H9 (cell line): ENCODE measurements at regions not wholly inside any gene's neighbourhood (a gene's known extent, or its start where the extent isn't known, plus 50 kb on each side); places are given as distances from the start of the nearest gene placed in this dataset.

Experiments used
- DNase-seq: peaks from one replicate; pipeline ENCODE4 v3.0.0-alpha.2; 2017
- H2AFZ ChIP-seq: one replicate; pipeline ENCODE4 v1.6.1; 2013; ENCODE audit warnings: mild to moderate bottlenecking, low read length, control low read depth, moderate library complexity
- H2AK5ac ChIP-seq: 2 replicates; pipeline ENCODE4 v1.6.1; 2013; ENCODE audit warnings: low read length, control low read depth, mixed read lengths; ENCODE audit not compliant: insufficient read length
- H2BK120ac ChIP-seq: one replicate; pipeline ENCODE4 v1.6.1; 2013; ENCODE audit warnings: low read depth, mild to moderate bottlenecking, low read length, control low read depth, inconsistent platforms; ENCODE audit not compliant: poor library complexity, severe bottlenecking
- H2BK12ac ChIP-seq: 2 replicates; pipeline ENCODE4 v1.6.1; 2013; ENCODE audit warnings: low read length, control low read depth, mixed read lengths, low read depth; ENCODE audit not compliant: insufficient read length
- H2BK15ac ChIP-seq: 2 replicates; pipeline ENCODE4 v1.6.1; 2013; ENCODE audit warnings: low read depth, low read length, control low read depth
- H2BK20ac ChIP-seq: one replicate; pipeline ENCODE4 v1.6.1; 2013; ENCODE audit warnings: low read depth, mild to moderate bottlenecking, low read length, control low read depth, inconsistent platforms; ENCODE audit not compliant: poor library complexity, severe bottlenecking
- H2BK5ac ChIP-seq: 2 replicates; pipeline ENCODE4 v1.6.1; 2013; ENCODE audit warnings: low read length, control low read depth, mixed read lengths; ENCODE audit not compliant: insufficient read length
- H3K14ac ChIP-seq: 2 replicates; pipeline ENCODE4 v1.6.1; 2013; ENCODE audit warnings: low read length, control low read depth; ENCODE audit not compliant: insufficient read depth
- H3K18ac ChIP-seq: 2 replicates; pipeline ENCODE4 v1.6.1; 2013; ENCODE audit warnings: low read depth, mild to moderate bottlenecking, mixed read lengths, low read length, control low read depth; ENCODE audit not compliant: insufficient read length
- H3K23ac ChIP-seq: 2 replicates; pipeline ENCODE4 v1.6.1; 2013; ENCODE audit warnings: low read length, control low read depth, mixed read lengths, low read depth; ENCODE audit not compliant: insufficient read length
- H3K23me2 ChIP-seq: 2 replicates; pipeline ENCODE4 v1.6.1; 2013; ENCODE audit warnings: low read depth, mild to moderate bottlenecking, mixed read lengths, low read length, control low read depth; ENCODE audit not compliant: insufficient read length, poor library complexity, severe bottlenecking
- H3K27ac ChIP-seq: 2 replicates; pipeline ENCODE4 v1.5.1; 2013; ENCODE audit warnings: low read length, control low read depth, mixed read lengths, low read depth; ENCODE audit not compliant: insufficient read length
- H3K27me3 ChIP-seq: 2 replicates; pipeline ENCODE4 v1.6.1; 2013; ENCODE audit warnings: low read length, control low read depth, inconsistent platforms; ENCODE audit not compliant: insufficient read depth
- H3K4ac ChIP-seq: 2 replicates; pipeline ENCODE4 v1.6.1; 2013; ENCODE audit warnings: low read depth, mild to moderate bottlenecking, control low read depth, inconsistent platforms, low read length, moderate library complexity
- H3K4me1 ChIP-seq: 2 replicates; pipeline ENCODE4 v1.6.1; 2013; ENCODE audit warnings: low read length, control low read depth, inconsistent platforms; ENCODE audit not compliant: insufficient read depth
- H3K4me2 ChIP-seq: 2 replicates; pipeline ENCODE4 v1.6.1; 2013; ENCODE audit warnings: low read length, control low read depth, mixed read lengths; ENCODE audit not compliant: insufficient read length, insufficient read depth
- H3K56ac ChIP-seq: 2 replicates; pipeline ENCODE4 v1.6.1; 2013; ENCODE audit warnings: low read depth, mild to moderate bottlenecking, mixed read lengths, low read length, control low read depth; ENCODE audit not compliant: insufficient read length
- H3K79me1 ChIP-seq: 2 replicates; pipeline ENCODE4 v1.6.1; 2013; ENCODE audit warnings: low read depth, mild to moderate bottlenecking, moderate library complexity, low read length, control low read depth, inconsistent platforms; ENCODE audit not compliant: insufficient read depth, poor library complexity, severe bottlenecking
- H3K79me2 ChIP-seq: 2 replicates; pipeline ENCODE4 v1.6.1; 2013; ENCODE audit warnings: low read length, control low read depth, inconsistent platforms; ENCODE audit not compliant: insufficient read depth
- H3K9ac ChIP-seq: 2 replicates; pipeline ENCODE4 v1.6.1; 2013; ENCODE audit warnings: low read length, control low read depth, mixed read lengths; ENCODE audit not compliant: insufficient read length; ENCODE audit errors: extremely low read depth
- H3K9me3 ChIP-seq: one replicate; pipeline ENCODE4 v1.6.1; 2013; ENCODE audit warnings: low read depth, low read length, inconsistent platforms; ENCODE audit not compliant: control insufficient read depth
- H3T11ph ChIP-seq: one replicate; pipeline ENCODE4 v1.6.1; 2013; ENCODE audit warnings: mild to moderate bottlenecking, low read length, control low read depth, inconsistent platforms
- H4K20me1 ChIP-seq: one replicate; pipeline ENCODE4 v1.6.1; 2013; ENCODE audit not compliant: control insufficient read depth, insufficient read length, insufficient read depth
- H4K5ac ChIP-seq: 2 replicates; pipeline ENCODE4 v1.6.1; 2013; ENCODE audit warnings: low read depth, mild to moderate bottlenecking, mixed read lengths, low read length, control low read depth; ENCODE audit not compliant: insufficient read length
- H4K8ac ChIP-seq: replicated peaks from 2 replicates; pipeline ENCODE4 v1.6.1; 2013; ENCODE audit warnings: low read length, control low read depth, mixed read lengths, low read depth; ENCODE audit not compliant: insufficient read length
- H4K91ac ChIP-seq: 2 replicates; pipeline ENCODE4 v1.6.1; 2013; ENCODE audit warnings: low read depth, mild to moderate bottlenecking, moderate library complexity, mixed read lengths, low read length, control low read depth; ENCODE audit not compliant: insufficient read length
- H3K27ac Mint-ChIP-seq, 3 experiments: 2 replicates in 2 of 3; 3 replicates in 1 of 3; pipeline ENCODE4 v1.8.0; 2020 to 2021; ENCODE audit warnings: mixed read lengths in 3 of 3, mild to moderate bottlenecking in 1 of 3, moderate library complexity in 1 of 3
- H3K27me3 Mint-ChIP-seq: 2 replicates; pipeline ENCODE4 v1.8.0; 2021; ENCODE audit warnings: low read depth, mild to moderate bottlenecking, moderate library complexity, mixed read lengths
- H3K36me3 Mint-ChIP-seq, 3 experiments: 2 replicates in 2 of 3; 3 replicates in 1 of 3; pipeline ENCODE4 v1.8.0; 2020 to 2021; ENCODE audit warnings: low read depth in 3 of 3, mixed read lengths in 3 of 3; ENCODE audit not compliant: insufficient read depth in 1 of 3
- H3K4me1 Mint-ChIP-seq, 2 experiments: 2 replicates each; pipeline ENCODE4 v1.8.0; 2020; ENCODE audit warnings: mixed read lengths in 2 of 2
- H3K4me3 Mint-ChIP-seq, 2 experiments: 2 replicates in 1 of 2; 3 replicates in 1 of 2; pipeline ENCODE4 v1.8.0; 2020 to 2021; ENCODE audit warnings: mild to moderate bottlenecking in 2 of 2, mixed read lengths in 2 of 2, moderate library complexity in 1 of 2
- H3K9me3 Mint-ChIP-seq, 2 experiments: 2 replicates in 1 of 2; 3 replicates in 1 of 2; pipeline ENCODE4 v1.8.0; 2020; ENCODE audit warnings: mild to moderate bottlenecking in 2 of 2, mixed read lengths in 2 of 2, moderate library complexity in 1 of 2
- CTCF ChIP-seq: fragments of 200-600 bp; sonication (generic); conservative IDR thresholded peaks from 3 replicates; pipeline ENCODE4 v1.8.0; 2021; ENCODE audit warnings: antibody characterized with exemption, mild to moderate bottlenecking
- WGBS: extraction: QIAGEN DNeasy Blood & Tissue Kit; methylation state at CpG from one replicate; pipeline ENCODE4 v1.1.7; 2013; ENCODE audit warnings: missing lambda C conversion rate, low lambda C conversion rate, mixed read lengths; ENCODE audit not compliant: insufficient read length; ENCODE audit errors: extremely low coverage; 5-methylcytosine and 5-hydroxymethylcytosine counted together

- H3K27me3 Mint-ChIP-seq = no peaks in the 10 kb centered on the region
- Histone ChIP-seq H3K9ac (no peak overlapping the region), H3K4ac (no peak overlapping the region), H4K5ac (no peak overlapping the region), H3K56ac (no peak overlapping the region), H3K18ac (no peak overlapping the region), H3K79me1 (no peaks in the 10 kb centered on the region), H3K4me2 (no peak overlapping the region), H3K9me3 (no peaks in the 10 kb centered on the region), H3K23ac (no peak overlapping the region), H3K27ac (no peak overlapping the region), H2BK15ac (no peak overlapping the region), H2BK20ac (no peak overlapping the region), H3K4me1 (no peaks in the 10 kb centered on the region), H4K91ac (no peak overlapping the region), H3K27me3 (no peaks in the 10 kb centered on the region), H3K79me2 (no peaks in the 10 kb centered on the region), H2BK12ac (no peak overlapping the region), H2AK5ac (no peak overlapping the region), H2BK5ac (no peak overlapping the region), H2BK120ac (no peak overlapping the region), H2AFZ (no peak overlapping the region), H3K14ac (no peak overlapping the region), H4K8ac (no peak overlapping the region), H3T11ph (no peak overlapping the region), H4K20me1 (no peaks in the 10 kb centered on the region), H3K23me2 (no peaks in the 10 kb centered on the region)
- WGBS = no CpG with 5 or more reads among the region's 1 CpG
- no peak overlapping the region for H3K4me3 Mint-ChIP-seq
- H3K36me3 Mint-ChIP-seq = no peaks in the 10 kb centered on the region
- TF ChIP-seq CTCF = no peak
- H3K27ac Mint-ChIP-seq = no peak overlapping the region
- H3K9me3 Mint-ChIP-seq = 0 out of 5 replicates have a peak, but pooled peaks cover 0 to 2% of the 10 kb centered on the region in 2 experiments
- no peak for DNase-seq
- H3K4me1 Mint-ChIP-seq = no peaks in the 10 kb centered on the region
Observed at GRCh38 chr4:111198446-111198845, 575.6 kb upstream of the PITX2 start.
